Activated naive CD8-positive, alpha-beta T cell (primary cell): ENCODE measurements at regions not wholly inside any gene's neighbourhood (a gene's known extent, or its start where the extent isn't known, plus 50 kb on each side); places are given as distances from the start of the nearest gene placed in this dataset.

Source experiments
- H3K27ac Mint-ChIP-seq: one replicate; pipeline ENCODE4 v1.8.0; 2021; ENCODE audit warnings: mixed read lengths
- H3K27me3 Mint-ChIP-seq: one replicate; pipeline ENCODE4 v1.8.0; 2021; ENCODE audit warnings: mixed read lengths
- H3K36me3 Mint-ChIP-seq: one replicate; pipeline ENCODE4 v1.8.0; 2021; ENCODE audit warnings: mixed read lengths
- H3K4me1 Mint-ChIP-seq: one replicate; pipeline ENCODE4 v1.8.0; 2021; ENCODE audit warnings: low read depth, mixed read lengths
- H3K4me3 Mint-ChIP-seq: one replicate; pipeline ENCODE4 v1.8.0; 2021; ENCODE audit warnings: mild to moderate bottlenecking, mixed read lengths
- H3K9me3 Mint-ChIP-seq: one replicate; pipeline ENCODE4 v1.8.0; 2021; ENCODE audit warnings: low read depth, mixed read lengths

DNA sequence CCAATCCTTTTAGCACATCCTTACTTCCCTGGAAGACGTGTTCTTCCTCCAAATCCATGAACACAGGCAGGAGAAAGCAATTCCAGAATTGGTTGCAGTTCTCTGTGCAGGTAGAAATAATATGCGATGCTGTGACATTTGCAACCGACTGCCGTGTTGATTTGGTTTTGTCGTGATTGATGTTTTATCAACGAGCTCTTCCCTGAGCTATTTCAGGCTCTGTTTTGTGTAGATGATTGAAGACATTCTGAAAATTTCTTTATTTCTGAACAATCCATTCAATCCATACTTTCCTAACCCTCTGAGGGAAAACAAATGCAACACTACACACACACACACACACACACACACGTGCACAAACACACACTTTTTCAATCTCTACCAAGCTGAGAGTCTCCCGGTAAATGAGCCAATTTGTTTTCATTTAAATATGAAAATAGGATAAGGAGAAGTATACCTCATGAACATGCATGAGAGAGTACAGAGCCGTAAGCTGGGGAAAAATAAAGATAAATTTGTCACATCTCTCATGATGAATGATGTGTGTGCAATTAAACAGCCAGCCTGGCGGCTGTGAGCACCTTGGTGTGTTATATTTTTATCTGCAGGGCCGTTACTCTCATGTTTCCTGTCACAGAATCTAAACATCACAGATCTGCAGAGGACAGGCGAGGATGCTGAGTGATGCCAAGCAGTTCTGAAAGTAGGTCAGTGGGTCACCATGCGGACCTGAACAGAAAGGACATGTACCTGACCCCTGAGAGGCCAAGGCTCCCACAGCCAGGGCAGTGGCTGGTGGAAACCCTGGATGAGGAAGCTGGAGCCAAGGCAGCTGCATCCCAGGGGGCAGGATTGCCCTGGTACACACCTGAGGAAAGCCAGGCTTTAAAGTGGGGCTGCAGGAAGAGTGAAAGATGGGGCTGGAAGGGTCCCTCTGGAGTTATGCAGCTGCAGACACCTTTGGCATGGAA lies 64.8 kb downstream of the PDCL3 start:
- Mint-ChIP-seq H3K4me3 (no peak overlapping the region), H3K9me3 (no peaks in the 10 kb centered on the region), H3K4me1 (peaks cover 13% of the 10 kb centered on the region), H3K27me3 (no peaks in the 10 kb centered on the region), H3K36me3 (no peaks in the 10 kb centered on the region), H3K27ac (no peak overlapping the region)

DNA sequence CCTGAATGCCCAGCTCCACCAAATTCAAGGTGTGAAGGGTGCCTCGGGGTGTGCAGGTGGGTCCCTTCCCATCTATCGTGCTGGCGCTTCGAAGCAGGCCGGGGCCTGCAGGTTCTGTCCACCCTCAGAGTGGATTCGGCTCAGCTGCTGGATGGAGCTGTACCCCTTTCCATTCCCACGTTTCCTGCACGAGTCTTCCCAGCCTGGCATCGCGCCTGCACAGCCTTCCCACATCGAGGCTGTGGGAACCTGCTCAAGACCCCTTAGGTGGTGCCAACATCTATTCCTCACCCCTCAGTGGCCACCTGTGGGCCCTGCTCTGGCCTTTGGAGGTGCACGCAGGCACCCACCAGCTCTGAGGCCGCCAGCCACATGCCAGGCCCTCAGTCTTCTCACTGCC lies 65.7 kb downstream of the PDCL3 start:
- Mint-ChIP-seq H3K9me3 (no peaks in the 10 kb centered on the region), H3K4me1 (peaks cover 13% of the 10 kb centered on the region), H3K27me3 (no peaks in the 10 kb centered on the region), H3K36me3 (no peaks in the 10 kb centered on the region), H3K27ac (no peak overlapping the region), H3K4me3 (no peak overlapping the region)

DNA sequence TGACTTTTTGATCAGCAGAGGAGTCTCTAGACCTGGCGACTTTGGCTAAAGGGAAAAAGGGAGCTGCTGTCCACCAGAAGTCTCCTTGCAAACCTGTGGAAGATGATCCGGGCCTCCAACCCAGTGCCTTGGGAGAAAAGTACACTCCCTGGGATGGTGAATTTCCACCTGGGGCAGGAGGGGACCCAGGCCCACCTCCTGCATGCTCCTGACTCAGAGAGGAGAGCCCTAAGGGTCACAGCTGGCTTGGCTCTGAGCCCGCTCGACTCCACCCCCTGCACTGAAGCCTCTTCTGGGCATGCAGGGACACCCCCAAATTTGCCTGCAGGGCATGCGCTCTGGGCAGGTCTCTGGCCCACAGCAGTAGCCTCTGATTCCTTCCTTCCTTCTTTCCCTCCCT lies 66.5 kb downstream of the PDCL3 start:
- H3K27ac Mint-ChIP-seq = no peak overlapping the region
- no peak overlapping the region for H3K4me3 Mint-ChIP-seq
- peaks cover 13% of the 10 kb centered on the region for H3K4me1 Mint-ChIP-seq
- H3K9me3 Mint-ChIP-seq = no peaks in the 10 kb centered on the region
- H3K36me3 Mint-ChIP-seq = no peaks in the 10 kb centered on the region
- H3K27me3 Mint-ChIP-seq = no peaks in the 10 kb centered on the region

DNA sequence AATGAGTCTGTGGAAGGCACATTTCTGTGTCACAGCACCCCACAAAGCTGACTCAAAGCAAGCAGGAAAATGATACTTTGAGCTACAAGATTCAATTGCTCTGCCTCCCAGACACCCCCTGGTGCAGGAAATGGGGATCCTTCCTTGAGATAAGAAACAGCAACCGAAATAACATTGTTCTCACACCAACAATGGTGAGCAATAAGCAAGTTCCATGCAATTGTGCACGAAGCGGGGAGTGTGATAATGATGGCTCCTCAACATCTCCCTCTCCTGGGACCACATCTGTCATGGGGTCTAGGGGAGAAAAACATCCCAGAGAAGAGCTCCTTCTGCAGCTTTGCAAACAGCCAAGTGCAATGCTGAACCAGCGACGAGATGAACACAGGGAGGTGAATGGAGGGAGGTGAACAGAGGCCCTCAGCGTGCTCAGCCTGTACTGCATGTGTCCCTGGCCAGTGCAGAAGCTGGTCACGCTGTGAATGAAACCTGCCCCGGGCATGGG lies 67.7 kb downstream of the PDCL3 start:
- no peak overlapping the region for H3K27ac Mint-ChIP-seq
- H3K4me3 Mint-ChIP-seq = no peak overlapping the region
- H3K9me3 Mint-ChIP-seq = no peaks in the 10 kb centered on the region
- H3K27me3 Mint-ChIP-seq = no peaks in the 10 kb centered on the region
- peaks cover 13% of the 10 kb centered on the region for H3K4me1 Mint-ChIP-seq
- no peaks in the 10 kb centered on the region for H3K36me3 Mint-ChIP-seq

DNA sequence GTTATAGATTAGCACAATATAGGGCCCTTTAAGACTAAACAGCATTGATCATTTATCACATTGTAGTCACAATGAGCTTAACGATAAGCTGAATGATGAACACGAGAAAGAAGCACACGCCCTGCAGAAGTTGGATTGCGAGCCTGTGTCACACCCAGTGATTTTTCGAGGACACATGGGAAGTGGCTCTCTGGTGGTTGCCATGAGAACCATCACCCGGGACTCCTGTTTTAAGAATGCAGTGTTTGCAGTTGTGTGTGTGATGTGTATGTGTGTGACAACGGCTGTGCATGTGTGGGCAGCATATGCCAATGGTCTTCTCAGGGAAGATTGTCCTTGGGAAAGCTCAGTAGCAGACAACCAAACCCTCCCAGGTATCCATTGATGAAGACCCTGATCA lies 69.2 kb downstream of the PDCL3 start:
- Mint-ChIP-seq H3K4me3 (no peak overlapping the region), H3K27me3 (no peaks in the 10 kb centered on the region), H3K9me3 (no peaks in the 10 kb centered on the region), H3K4me1 (peaks cover 13% of the 10 kb centered on the region), H3K27ac (no peak overlapping the region), H3K36me3 (no peaks in the 10 kb centered on the region)

DNA sequence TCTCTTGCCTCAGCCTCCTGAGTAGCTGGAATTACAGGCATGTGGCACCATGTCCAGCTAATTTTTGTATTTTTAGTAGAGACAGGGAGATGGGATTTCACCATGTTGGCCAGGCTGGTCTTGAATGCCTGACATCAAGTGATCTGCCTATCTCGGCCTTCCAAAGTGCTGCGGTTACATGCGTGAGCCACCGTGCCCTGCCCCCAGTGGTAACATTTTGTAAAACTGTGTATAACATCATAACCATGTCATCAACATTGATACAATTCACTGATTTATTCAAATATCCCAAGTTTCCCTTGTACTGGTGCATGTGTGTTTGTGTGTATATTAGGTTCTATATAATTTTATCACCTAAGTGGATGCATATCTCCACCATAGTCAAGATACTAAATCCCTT lies 70.0 kb downstream of the PDCL3 start:
- H3K9me3 Mint-ChIP-seq = no peaks in the 10 kb centered on the region
- no peaks in the 10 kb centered on the region for H3K36me3 Mint-ChIP-seq
- no peaks in the 10 kb centered on the region for H3K27me3 Mint-ChIP-seq
- no peak overlapping the region for H3K4me3 Mint-ChIP-seq
- H3K27ac Mint-ChIP-seq = no peak overlapping the region
- peaks cover 13% of the 10 kb centered on the region for H3K4me1 Mint-ChIP-seq

DNA sequence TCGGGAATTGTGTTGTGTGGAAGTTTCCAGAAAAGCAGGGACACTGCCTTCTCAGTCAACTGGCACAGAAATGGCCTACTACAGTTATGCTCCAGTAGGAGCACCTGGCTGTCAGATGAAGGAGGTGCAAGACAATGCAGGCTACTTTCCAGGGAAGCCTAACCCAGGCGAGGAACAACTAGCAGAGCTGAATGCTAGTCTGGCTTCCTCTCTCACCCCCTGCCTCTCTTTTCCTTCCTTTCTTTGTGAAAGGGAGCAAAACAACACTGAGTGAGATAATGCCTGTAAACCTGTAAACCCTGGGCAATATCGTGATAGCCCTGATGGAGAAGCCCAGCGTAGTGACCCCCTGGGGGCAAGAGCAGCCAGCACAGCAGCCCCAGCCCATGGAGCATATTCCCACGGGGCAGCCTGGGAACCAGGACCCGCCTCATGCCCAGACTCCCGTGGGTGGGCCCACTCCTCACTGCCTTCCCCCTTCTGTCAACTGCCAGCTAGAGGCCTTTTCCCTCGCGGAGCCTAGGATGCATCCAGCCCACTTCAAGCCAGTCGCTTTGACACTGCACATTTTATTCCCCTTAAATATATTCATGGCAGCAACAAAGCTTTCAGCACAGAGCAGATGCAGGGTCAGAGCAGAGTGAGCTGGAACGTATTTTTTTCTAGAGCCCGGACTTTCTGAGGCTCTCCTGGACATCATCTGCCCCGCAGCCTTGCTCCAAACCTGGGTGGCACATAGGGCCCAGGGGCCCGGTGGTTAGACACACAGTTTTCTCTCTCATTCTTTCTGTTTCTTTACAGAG lies 77.0 kb downstream of the PDCL3 start:
- Mint-ChIP-seq H3K27ac (no peak overlapping the region), H3K4me3 (no peak overlapping the region), H3K4me1 (peaks cover 36% of the 10 kb centered on the region), H3K27me3 (no peaks in the 10 kb centered on the region), H3K9me3 (no peaks in the 10 kb centered on the region), H3K36me3 (no peaks in the 10 kb centered on the region)

DNA sequence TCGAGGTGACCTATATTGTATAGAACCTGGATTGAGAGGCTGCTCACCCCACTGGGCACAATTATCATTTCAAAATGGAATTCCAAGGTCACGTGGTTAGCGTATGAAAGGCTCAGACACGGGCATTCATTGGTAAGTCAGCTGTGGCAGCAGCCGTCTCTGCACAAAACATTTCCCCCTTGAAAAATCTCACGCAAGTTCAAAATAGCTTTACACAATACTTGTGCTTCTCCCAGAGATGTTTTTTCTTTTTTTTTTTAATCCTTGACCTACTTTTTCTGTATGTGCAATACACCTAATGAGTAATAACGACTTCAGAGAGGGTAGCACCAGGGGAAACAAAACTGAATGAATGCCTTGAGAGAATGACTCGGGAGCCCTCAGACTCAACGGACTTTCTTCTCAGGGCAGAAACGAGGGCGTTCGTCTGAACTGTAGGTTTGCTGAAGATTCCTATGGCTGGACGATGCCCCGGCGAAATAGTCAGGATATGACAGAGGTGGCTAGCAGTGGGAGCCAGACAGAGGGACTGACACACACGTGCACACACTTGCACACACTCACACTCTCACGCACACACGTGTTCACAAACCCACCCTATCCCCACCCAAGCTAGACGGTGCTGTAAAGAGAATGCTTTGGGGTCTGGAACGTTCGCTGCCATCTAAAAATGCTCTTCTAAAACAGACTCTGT lies 77.8 kb downstream of the PDCL3 start:
- H3K4me3 Mint-ChIP-seq = no peak overlapping the region
- no peak overlapping the region for H3K27ac Mint-ChIP-seq
- no peaks in the 10 kb centered on the region for H3K27me3 Mint-ChIP-seq
- peaks cover 44% of the 10 kb centered on the region for H3K4me1 Mint-ChIP-seq
- H3K9me3 Mint-ChIP-seq = no peaks in the 10 kb centered on the region
- no peaks in the 10 kb centered on the region for H3K36me3 Mint-ChIP-seq

DNA sequence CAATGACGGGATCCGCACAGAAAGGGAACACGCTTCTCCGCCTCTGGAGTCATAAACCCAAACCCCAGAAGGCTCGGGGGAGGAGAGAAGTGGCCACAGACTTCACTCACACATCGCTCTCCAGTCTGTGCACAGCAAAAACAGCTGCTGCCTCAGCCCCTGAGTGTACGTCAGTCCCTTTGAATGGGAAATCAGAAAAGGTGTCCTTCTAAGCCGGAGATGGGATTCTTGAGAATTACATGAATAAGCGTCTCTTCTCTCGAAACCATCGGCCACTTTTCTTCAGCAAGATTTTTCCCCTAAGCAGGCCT lies 78.3 kb downstream of the PDCL3 start:
- H3K4me1 Mint-ChIP-seq = peaks cover 47% of the 10 kb centered on the region
- H3K4me3 Mint-ChIP-seq = no peak overlapping the region

DNA sequence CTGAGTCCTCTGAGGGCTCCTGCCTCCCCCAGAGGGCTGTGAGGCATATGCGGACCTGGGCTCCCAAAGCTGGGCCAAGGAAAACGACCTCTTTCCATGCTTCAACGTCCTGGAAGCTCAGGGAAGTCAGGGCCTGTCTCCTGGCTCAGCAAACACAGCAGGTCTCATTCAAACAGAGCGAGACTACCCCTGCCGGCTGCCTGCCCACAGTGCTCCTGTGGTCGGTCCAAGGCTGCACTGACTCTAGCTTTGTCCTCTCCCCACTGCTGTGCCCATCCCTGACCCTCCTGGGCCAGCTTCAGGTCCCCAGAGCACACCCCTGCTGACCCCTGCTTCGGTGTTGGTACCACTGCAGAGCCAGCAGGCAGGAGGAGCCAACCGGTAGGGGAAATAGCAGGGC lies 79.6 kb downstream of the PDCL3 start:
- Mint-ChIP-seq H3K9me3 (no peaks in the 10 kb centered on the region), H3K4me1 (peaks cover 49% of the 10 kb centered on the region)

More for the DNA sequence above, 78.3 kb downstream of the PDCL3 start:
- Mint-ChIP-seq H3K27me3 (no peaks in the 10 kb centered on the region), H3K36me3 (no peaks in the 10 kb centered on the region), H3K9me3 (no peaks in the 10 kb centered on the region), H3K27ac (no peak overlapping the region)

DNA sequence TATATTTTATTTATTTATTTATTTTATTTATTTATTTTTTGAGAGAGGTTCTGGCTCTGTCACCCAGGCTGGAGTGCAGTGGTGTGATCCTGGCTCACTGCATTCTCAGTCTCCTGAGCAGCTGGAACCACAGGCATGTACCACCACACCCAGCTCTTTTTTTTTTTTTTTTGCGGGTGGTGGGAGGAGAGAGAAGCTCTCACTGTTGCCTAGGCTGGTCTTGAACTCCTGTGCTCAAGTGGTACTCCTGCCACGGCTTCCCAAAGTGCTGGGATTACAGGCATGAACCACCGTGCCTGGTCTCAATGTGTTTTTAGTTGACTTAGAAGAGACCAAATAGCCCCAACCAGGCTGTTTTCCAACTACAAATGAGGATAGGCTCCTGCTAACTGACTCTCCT lies 80.7 kb downstream of the PDCL3 start:
- H3K4me1 Mint-ChIP-seq = peaks cover 49% of the 10 kb centered on the region
- peak overlapping the region; percentile 10 for H3K4me3 Mint-ChIP-seq
- H3K27me3 Mint-ChIP-seq = no peaks in the 10 kb centered on the region
- no peak overlapping the region for H3K27ac Mint-ChIP-seq
- H3K9me3 Mint-ChIP-seq = no peaks in the 10 kb centered on the region
- H3K36me3 Mint-ChIP-seq = no peaks in the 10 kb centered on the region

More for the DNA sequence above, 79.6 kb downstream of the PDCL3 start:
- Mint-ChIP-seq H3K36me3 (no peaks in the 10 kb centered on the region), H3K27ac (no peak overlapping the region), H3K4me3 (no peak overlapping the region), H3K27me3 (no peaks in the 10 kb centered on the region)

DNA sequence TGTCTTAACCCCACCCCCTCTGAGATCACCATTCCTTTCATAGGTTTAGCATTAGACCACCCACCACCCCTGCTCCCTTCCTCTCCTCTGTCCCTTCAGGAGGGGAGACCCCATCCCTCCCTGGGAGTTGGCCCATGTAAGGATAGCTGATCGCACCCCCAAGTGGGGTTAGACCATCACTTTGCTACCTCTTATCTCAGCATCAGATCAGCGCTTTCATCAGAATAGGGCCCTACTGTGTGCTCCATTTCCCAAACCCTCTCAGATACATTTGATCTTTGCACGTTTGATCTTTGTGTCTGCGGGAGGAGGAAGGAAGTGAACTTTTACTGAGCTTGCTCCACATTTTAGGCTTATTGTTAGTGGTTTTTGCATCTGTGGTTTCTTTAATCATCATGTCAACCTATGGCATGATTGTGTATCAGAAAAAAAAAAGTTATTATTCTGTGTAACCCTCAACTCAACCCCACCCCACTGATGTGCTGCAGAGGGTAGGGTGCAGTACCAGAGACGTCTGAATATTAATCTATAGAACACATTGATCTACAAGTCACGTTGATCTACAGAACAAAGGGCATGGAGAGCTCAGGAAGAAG lies 81.2 kb downstream of the PDCL3 start:
- H3K4me1 Mint-ChIP-seq = peaks cover 49% of the 10 kb centered on the region
- H3K27me3 Mint-ChIP-seq = no peaks in the 10 kb centered on the region
- H3K9me3 Mint-ChIP-seq = no peaks in the 10 kb centered on the region
- no peaks in the 10 kb centered on the region for H3K36me3 Mint-ChIP-seq
- peak overlapping the region; percentile 36 for H3K27ac Mint-ChIP-seq
- peak overlapping the region; percentile 75 for H3K4me3 Mint-ChIP-seq

DNA sequence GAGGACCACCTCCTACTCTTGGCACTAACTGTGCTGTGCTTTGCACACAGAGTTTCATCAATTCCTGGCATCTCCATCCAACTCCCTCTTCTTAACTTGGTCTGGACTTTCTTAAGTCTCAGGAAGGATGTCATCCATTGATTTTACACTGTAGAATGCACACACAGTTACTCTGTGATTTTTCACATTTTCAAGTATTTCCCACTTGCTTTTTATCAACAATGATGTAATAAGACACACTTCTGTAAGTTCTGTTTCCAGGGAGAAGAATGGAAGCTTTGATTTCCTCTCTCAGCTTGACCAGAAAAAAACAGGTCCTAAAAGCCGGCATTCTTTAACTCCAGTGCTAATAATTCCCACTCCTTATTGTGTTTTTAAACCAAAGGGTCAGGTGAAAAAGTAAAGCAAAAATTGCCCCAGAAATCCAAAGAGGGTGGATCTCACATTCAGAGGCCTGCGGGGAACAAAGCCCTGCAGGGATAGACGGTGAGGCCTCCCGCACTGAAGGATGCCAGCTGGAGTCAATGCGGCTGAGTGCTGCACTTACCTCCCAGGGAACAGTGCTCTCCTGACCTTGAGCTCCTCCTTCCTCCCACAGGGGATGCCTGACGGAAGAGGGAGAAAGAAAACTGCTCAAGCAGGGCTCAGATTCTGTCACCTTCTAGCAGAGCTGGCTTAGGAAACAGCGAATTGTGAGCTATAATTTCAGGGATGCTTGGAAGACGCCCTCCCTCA lies 83.1 kb downstream of the PDCL3 start:
- Mint-ChIP-seq H3K27me3 (no peaks in the 10 kb centered on the region), H3K36me3 (no peaks in the 10 kb centered on the region), H3K27ac (no peak overlapping the region), H3K4me1 (peaks cover 63% of the 10 kb centered on the region), H3K4me3 (no peak overlapping the region), H3K9me3 (no peaks in the 10 kb centered on the region)

DNA sequence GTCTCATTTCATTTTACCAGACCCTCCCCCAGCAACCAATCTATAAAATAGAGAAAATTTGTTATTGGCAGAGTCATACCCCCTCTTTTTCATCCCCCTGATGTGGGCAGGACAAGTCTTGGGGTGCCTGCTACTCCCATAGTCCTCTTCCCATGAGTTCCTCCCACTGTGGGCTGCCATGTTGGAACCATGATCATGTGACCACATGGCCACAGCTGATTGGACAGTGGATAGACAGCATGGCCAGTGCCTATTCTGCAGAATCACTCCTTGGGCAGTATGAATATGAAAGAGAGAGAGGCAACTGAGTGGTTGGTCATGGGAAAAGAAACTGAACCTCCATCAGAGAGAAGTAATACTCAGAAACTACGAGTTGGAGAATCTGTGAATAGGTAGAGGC lies 84.9 kb downstream of the PDCL3 start:
- no peak overlapping the region for H3K27ac Mint-ChIP-seq
- no peaks in the 10 kb centered on the region for H3K9me3 Mint-ChIP-seq
- no peaks in the 10 kb centered on the region for H3K27me3 Mint-ChIP-seq
- H3K4me3 Mint-ChIP-seq = no peak overlapping the region
- H3K36me3 Mint-ChIP-seq = no peaks in the 10 kb centered on the region
- peaks cover 65% of the 10 kb centered on the region for H3K4me1 Mint-ChIP-seq
